ENCODE measurements at regions not wholly inside any gene's neighbourhood (a gene's known extent, or its start where the extent isn't known, plus 50 kb on each side); places are given as distances from the start of the nearest gene placed in this dataset.

DNA sequence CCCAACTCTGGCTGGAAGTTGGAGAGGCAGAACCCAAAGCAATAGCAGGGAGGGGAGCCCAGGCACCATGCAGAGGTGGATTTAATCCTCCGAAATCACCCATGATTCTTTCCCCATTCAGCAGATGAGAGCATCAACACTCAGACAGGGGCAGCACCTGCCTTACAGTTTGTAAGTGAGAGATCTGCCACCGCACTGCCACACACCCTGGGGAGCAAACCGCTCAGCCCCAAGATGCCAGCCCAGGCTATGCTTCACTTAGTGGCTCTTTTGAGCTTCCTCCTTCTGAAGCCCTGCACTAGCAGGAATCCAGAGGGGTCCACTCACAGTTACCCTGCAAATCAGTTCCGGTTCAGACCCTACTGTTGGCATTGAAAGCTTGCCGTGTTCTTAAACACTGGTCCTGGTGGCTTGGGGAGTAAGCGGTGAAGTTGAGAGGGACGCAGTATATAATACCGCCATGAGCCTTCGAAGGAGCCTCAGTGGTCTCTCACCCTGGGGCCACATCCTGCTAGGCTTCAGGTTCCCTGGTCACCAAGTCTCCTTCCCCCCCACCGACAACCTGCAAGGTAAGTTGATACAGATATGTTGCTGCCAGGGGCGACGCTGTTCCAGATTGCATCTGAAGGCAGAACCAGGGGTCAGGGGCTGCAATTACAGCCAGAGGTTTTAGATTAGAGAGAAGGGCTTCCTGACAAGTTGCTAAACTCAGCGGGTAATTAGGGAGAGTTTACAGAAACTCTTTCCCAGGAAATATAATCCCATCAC is 72.0 kb upstream of the CCND2 start:
- Mint-ChIP-seq H3K9me3 (ENCODE audit: unreplicated experiment) (no peaks in the 10 kb centered on the region), H3K36me3 (ENCODE audit: insufficient read depth, unreplicated experiment) (no peaks in the 10 kb centered on the region), H3K4me1 (ENCODE audit: insufficient read depth, unreplicated experiment) (no peaks in the 10 kb centered on the region), H3K27me3 (ENCODE audit: insufficient read depth, unreplicated experiment) (peaks cover 76% of the 10 kb centered on the region), H3K4me3 (ENCODE audit: unreplicated experiment) (no peak overlapping the region), H3K27ac (ENCODE audit: low read depth, unreplicated experiment) (no peak overlapping the region)
- ChIA-PET CTCF (interaction anchor here (0.6 kb wide), 1 partner anchor 221 kb away, joined by 3 read pairs; no protein-coding TSS in a partner anchor), POLR2A (no interaction called here)
- TF ChIP-seq, protein P1, sequence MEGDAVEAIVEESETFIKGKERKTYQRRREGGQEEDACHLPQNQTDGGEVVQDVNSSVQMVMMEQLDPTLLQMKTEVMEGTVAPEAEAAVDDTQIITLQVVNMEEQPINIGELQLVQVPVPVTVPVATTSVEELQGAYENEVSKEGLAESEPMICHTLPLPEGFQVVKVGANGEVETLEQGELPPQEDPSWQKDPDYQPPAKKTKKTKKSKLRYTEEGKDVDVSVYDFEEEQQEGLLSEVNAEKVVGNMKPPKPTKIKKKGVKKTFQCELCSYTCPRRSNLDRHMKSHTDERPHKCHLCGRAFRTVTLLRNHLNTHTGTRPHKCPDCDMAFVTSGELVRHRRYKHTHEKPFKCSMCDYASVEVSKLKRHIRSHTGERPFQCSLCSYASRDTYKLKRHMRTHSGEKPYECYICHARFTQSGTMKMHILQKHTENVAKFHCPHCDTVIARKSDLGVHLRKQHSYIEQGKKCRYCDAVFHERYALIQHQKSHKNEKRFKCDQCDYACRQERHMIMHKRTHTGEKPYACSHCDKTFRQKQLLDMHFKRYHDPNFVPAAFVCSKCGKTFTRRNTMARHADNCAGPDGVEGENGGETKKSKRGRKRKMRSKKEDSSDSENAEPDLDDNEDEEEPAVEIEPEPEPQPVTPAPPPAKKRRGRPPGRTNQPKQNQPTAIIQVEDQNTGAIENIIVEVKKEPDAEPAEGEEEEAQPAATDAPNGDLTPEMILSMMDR (IDR thresholded peaks at IDR 0.05; ENCODE audit: unreplicated experiment), result no peak
- DNase-seq (ENCODE audit: unreplicated experiment), result no peak
- no TSS peak for BruUV-seq (replicated peaks)
- intact Hi-C loops (cut with micrococcal nuclease), result no loop called here

DNA sequence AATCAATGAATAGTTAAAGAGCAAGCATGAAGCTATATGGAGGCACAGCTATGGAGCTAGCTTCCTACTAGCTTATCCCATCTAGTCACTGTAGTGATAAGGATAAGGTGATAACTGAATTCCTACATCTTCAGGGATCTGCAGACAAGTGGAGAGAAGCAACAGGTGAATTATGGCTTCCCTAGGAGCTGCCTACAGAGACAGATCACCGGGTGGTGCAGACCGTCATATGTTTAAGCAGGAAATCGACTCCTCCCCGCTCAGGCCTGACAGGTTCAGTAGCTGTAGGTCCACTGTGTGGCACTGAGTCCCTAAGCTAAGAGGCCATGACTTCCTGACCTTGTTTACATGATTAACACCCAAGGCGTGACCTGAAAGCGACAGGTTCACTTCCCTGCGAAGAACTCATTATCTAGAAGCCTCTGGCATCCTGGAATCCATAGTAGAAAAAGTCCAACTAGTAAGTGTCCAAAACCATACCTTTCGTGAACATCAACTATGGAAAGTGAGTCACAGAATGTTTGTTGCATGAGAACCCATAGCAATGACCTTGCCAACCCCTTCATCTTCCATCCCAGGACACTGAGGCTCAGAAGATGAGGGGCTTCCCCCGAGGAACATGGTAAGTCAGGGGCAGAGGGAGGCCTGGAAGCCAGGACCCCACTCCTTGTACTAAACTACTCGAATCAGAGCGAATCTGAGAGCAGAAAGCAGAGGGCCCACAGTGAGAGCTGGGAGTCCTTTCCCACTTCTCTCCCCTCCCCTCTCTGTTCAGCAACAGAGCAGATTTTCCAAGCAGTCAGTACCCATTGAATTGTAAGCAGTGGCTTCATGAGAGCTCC is 75.4 kb upstream of the CCND2 start:
- H3K36me3 Mint-ChIP-seq (ENCODE audit: insufficient read depth, unreplicated experiment), result no peaks in the 10 kb centered on the region
- no peak overlapping the region for H3K27ac Mint-ChIP-seq (ENCODE audit: low read depth, unreplicated experiment)
- intact Hi-C loops (cut with micrococcal nuclease), result no loop called here
- no peaks in the 10 kb centered on the region for H3K4me1 Mint-ChIP-seq (ENCODE audit: insufficient read depth, unreplicated experiment)
- no peak overlapping the region for H3K4me3 Mint-ChIP-seq (ENCODE audit: unreplicated experiment)
- TF ChIP-seq, protein P1 (IDR thresholded peaks at IDR 0.05; ENCODE audit: unreplicated experiment), result no peak
- H3K27me3 Mint-ChIP-seq (ENCODE audit: insufficient read depth, unreplicated experiment), result peaks cover 76% of the 10 kb centered on the region
- no peak for DNase-seq (ENCODE audit: unreplicated experiment)
- no TSS peak for BruUV-seq (replicated peaks)
- ChIA-PET POLR2A (interaction anchor here (1.0 kb wide), 1 partner anchor 10 kb away, joined by 3 read pairs; no protein-coding TSS in a partner anchor), CTCF (interaction anchor here (0.6 to 1.2 kb wide), 5 partner anchors 12 to 268 kb away, joined by 3 to 5 read pairs (median 4); no protein-coding TSS in a partner anchor)
- no peaks in the 10 kb centered on the region for H3K9me3 Mint-ChIP-seq (ENCODE audit: unreplicated experiment)

DNA sequence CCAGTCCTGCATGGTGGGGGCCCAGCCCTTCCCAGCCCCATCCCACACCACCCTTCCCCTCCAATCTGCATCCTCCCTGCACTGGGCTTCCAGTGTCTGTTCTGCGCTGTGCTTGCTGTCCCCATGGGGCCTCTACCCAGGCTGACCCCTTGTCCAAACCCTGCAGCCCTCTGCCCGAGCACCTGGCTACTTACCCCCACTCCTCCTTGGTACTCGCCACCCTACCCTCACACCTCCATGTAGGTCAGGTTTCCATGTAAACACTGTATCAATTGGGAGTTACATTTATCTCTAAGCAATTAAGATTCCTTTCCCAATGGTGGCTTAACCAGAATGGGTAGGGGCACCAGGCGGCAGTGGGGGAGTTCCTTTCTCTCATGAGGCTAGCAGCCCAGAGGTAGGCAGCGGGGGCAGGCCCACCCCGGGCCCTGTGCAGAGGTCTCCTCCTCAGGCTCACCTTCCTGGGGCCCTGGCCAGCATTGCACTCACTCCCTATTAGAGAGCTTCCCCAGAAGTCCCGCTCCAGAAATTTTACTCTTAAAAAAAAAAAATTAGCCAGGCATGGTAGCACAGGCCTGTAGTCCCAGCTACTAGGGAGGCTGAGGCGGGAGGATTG is 76.6 kb upstream of the CCND2 start:
- Mint-ChIP-seq H3K27ac (ENCODE audit: low read depth, unreplicated experiment) (no peak overlapping the region), H3K27me3 (ENCODE audit: insufficient read depth, unreplicated experiment) (peaks cover 76% of the 10 kb centered on the region), H3K4me3 (ENCODE audit: unreplicated experiment) (no peak overlapping the region), H3K36me3 (ENCODE audit: insufficient read depth, unreplicated experiment) (no peaks in the 10 kb centered on the region), H3K9me3 (ENCODE audit: unreplicated experiment) (no peaks in the 10 kb centered on the region), H3K4me1 (ENCODE audit: insufficient read depth, unreplicated experiment) (no peaks in the 10 kb centered on the region)
- no TSS peak for BruUV-seq (replicated peaks)
- POLR2A ChIA-PET, result interaction anchor here (1.0 kb wide), 1 partner anchor 9 kb away, joined by 3 read pairs; no protein-coding TSS in a partner anchor
- intact Hi-C loops (cut with micrococcal nuclease), result no loop called here
- DNase-seq (ENCODE audit: unreplicated experiment), result no peak
- CTCF ChIA-PET, result interaction anchor here (0.7 to 1.2 kb wide), 3 partner anchors 13 to 125 kb away, joined by 3 to 4 read pairs (median 4); no protein-coding TSS in a partner anchor
- TF ChIP-seq, protein P1 (IDR thresholded peaks at IDR 0.05; ENCODE audit: unreplicated experiment), result no peak

GRCh38 chr12:4194668-4195067 is 78.9 kb upstream of the CCND2 start:
- POLR2A ChIA-PET, result no interaction called here
- intact Hi-C loops (cut with micrococcal nuclease), result no loop called here
- Mint-ChIP-seq H3K27ac (ENCODE audit: low read depth, unreplicated experiment) (no peak overlapping the region), H3K36me3 (ENCODE audit: insufficient read depth, unreplicated experiment) (no peaks in the 10 kb centered on the region), H3K27me3 (ENCODE audit: insufficient read depth, unreplicated experiment) (peaks cover 72% of the 10 kb centered on the region), H3K9me3 (ENCODE audit: unreplicated experiment) (no peaks in the 10 kb centered on the region), H3K4me1 (ENCODE audit: insufficient read depth, unreplicated experiment) (no peaks in the 10 kb centered on the region), H3K4me3 (ENCODE audit: unreplicated experiment) (no peak overlapping the region)
- TF ChIP-seq, protein P1 (IDR thresholded peaks at IDR 0.05; ENCODE audit: unreplicated experiment), result no peak
- no peak for DNase-seq (ENCODE audit: unreplicated experiment)
- CTCF ChIA-PET, result interaction anchor here (0.6 to 1.3 kb wide), 2 partner anchors 87 to 88 kb away, joined by 3 read pairs; no protein-coding TSS in a partner anchor
- no TSS peak for BruUV-seq (replicated peaks)

All from MCF 10A (cell line).